Tibial artery (tissue), 4 donors: ENCODE measurements at regions not wholly inside any gene's neighbourhood (a gene's known extent, or its start where the extent isn't known, plus 50 kb on each side); places are given as distances from the start of the nearest gene placed in this dataset.
"Not testable (repeated sequence)": the region's sequence is repeated elsewhere in the genome, so short reads cannot be mapped to it uniquely, and the experiment has no call there.

Experiments used
- DNase-seq, 2 donors: peaks; one replicate each; pipeline ENCODE4 v3.0.0-alpha.2; 2019
- H3K27ac ChIP-seq, 2 donors: fragments of 200-600 bp; sonication (generic) in 1 of 2; 1 replicate in 1 of 2; 2 replicates in 1 of 2; pipeline ENCODE4 v1.5.1; 2018 to 2019; ENCODE audit warnings: mild to moderate bottlenecking in 1 of 2
- H3K27me3 ChIP-seq, 2 donors: fragments of 200-600 bp; sonication (generic) in 1 of 2; one replicate each; pipeline versions ENCODE4 v1.5.1 to v1.6.0; 2016 to 2019
- H3K36me3 ChIP-seq, 3 donors: fragments of 200-600 bp; sonication (generic) in 2 of 3; one replicate each; pipeline ENCODE4 v1.5.1; 2016 to 2019; ENCODE audit warnings: mild to moderate bottlenecking in 2 of 3
- H3K4me1 ChIP-seq, 4 donors: fragments of 200-600 bp; sonication (generic) in 2 of 4; 1 replicate in 3 of 4; 2 replicates in 1 of 4; pipeline ENCODE4 v1.5.1; 2016 to 2019
- H3K4me3 ChIP-seq, 2 donors: fragments of 200-600 bp; sonication (generic) in 1 of 2; 1 replicate in 1 of 2; 2 replicates in 1 of 2; pipeline ENCODE4 v1.5.1; 2018 to 2019; ENCODE audit warnings: mild to moderate bottlenecking in 2 of 2
- H3K9me3 ChIP-seq, 3 donors: fragments of 200-600 bp; sonication (generic) in 1 of 3; one replicate each; pipeline ENCODE4 v1.5.1; 2016 to 2019
- intact Hi-C: fragments of 100-400 bp; cut with DNase I; formaldehyde crosslinking; loops from one replicate; pipeline ENCODE4 v1.15.0; 2023; ENCODE audit warnings: low total_unique reads
- TF ChIP-seq, protein P1 (sequence below), 2 experiments: fragments of 200-600 bp in 1 of 2; fragments of 450-650 bp in 1 of 2; IDR thresholded peaks; one replicate each; pipeline ENCODE4 v1.5.1; 2017 to 2019; ENCODE audit warnings: antibody characterized with exemption in 2 of 2, mild to moderate bottlenecking in 1 of 2, moderate library complexity in 1 of 2

DNA sequence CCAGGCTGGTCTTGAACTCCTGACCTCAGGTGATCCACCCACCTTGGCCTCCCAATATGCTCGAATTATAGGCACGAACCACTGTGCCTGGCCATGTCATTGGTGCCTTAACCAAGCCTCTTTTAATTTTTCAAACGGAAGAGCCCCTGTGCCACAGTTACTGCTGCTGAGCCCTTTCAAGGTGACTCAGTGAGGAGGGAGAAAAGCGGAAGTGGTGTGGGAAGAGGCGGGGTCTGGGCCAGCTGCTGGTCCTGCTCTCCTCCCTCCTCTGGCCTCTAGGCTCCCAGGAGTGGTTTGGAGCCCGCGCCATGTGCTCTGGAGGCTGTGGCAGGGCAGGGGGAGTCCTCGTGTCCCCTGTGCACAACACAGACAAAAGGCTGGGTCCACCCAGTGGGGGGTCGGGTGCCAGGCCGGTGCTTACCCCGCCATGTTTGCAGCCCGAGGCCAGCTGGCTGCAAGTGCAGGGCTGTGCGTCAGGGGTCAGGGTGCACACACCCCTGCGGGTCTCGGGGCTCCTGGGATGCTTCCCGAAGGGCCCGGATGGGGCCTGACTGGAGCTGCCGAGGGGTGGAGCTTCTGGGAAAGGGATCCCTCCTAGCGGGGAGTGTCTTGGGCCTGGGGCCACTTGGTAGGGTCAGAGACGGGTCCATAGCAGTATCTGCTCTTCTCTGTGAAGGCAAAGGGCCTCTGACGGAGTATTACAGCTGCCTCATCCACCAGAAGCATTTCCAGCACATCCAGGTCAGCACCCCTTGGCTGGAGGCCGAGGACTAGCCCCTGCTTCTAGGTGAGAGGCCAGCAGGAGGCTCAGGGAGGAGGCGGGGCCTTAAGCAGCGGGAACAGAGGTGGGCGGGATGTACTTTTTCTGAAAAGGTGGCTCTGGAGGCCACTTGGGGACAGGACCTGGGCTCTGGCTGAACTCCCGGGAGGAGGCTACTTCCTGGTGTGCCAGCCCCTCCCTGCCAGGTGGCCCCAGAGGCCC is 100.4 kb upstream of the CCZ1B start:
- DNase-seq, intact Hi-C loops, H3K27ac ChIP-seq, H3K9me3 ChIP-seq, H3K27me3 ChIP-seq, H3K36me3 ChIP-seq, H3K4me1 ChIP-seq, H3K4me3 ChIP-seq: not testable (repeated sequence)

GRCh38 chr7:6927643-6928042 is 101.6 kb upstream of the CCZ1B start:
- H3K4me1 ChIP-seq, H3K36me3 ChIP-seq, H3K4me3 ChIP-seq, DNase-seq, intact Hi-C loops, H3K27me3 ChIP-seq, H3K9me3 ChIP-seq, H3K27ac ChIP-seq: not testable (repeated sequence)

DNA sequence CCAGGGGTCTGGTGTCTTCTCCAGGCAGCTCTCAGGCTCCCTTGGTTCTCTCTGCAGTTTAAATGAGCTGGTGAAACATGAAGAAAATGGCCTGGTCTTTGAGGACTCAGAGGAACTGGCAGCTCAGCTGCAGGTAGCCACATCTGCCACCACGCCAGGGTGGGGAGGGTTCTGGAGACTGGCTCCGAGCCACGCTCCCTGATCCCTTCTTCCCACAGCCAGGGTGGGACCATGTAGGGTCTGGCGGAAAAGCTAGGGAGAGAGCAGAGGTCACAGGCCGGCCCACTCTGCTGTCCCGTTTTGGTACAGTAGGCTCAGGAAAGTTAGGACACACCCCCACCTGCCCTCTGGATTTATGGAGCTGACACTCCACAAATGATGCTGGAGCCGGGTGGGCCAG is 103.5 kb upstream of the CCZ1B start:
- H3K36me3 ChIP-seq, H3K27me3 ChIP-seq, H3K4me1 ChIP-seq, intact Hi-C loops, DNase-seq, H3K9me3 ChIP-seq, H3K4me3 ChIP-seq, H3K27ac ChIP-seq: not testable (repeated sequence)

GRCh38 chr7:6930081-6930635 is 104.1 kb upstream of the CCZ1B start:
- H3K36me3 ChIP-seq, H3K4me1 ChIP-seq, H3K27ac ChIP-seq, H3K9me3 ChIP-seq, H3K4me3 ChIP-seq, H3K27me3 ChIP-seq, intact Hi-C loops, DNase-seq: not testable (repeated sequence)

DNA sequence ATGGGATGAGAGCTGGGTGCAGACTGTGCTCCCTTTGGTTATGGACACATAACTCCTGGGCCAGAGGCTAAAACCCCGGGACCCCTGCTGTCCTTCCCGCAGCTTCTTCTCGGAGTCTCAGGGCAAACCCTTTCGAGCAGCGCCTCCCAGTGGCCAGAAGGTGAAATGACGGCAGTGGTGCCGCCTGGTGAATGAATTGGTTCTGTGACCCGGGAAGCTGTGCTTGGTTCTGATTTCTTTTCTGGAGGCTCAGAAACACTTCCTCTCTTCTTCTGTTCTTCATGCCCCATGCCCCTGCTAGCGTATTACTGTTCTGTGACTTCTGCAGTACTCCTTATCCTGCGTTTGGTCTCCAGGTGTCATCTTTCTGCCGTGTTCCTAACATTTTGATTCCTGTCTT is 104.7 kb upstream of the CCZ1B start:
- H3K27ac ChIP-seq, H3K9me3 ChIP-seq, DNase-seq, H3K36me3 ChIP-seq, H3K4me1 ChIP-seq, H3K4me3 ChIP-seq, intact Hi-C loops, H3K27me3 ChIP-seq: not testable (repeated sequence)
- TF ChIP-seq, protein P1, sequence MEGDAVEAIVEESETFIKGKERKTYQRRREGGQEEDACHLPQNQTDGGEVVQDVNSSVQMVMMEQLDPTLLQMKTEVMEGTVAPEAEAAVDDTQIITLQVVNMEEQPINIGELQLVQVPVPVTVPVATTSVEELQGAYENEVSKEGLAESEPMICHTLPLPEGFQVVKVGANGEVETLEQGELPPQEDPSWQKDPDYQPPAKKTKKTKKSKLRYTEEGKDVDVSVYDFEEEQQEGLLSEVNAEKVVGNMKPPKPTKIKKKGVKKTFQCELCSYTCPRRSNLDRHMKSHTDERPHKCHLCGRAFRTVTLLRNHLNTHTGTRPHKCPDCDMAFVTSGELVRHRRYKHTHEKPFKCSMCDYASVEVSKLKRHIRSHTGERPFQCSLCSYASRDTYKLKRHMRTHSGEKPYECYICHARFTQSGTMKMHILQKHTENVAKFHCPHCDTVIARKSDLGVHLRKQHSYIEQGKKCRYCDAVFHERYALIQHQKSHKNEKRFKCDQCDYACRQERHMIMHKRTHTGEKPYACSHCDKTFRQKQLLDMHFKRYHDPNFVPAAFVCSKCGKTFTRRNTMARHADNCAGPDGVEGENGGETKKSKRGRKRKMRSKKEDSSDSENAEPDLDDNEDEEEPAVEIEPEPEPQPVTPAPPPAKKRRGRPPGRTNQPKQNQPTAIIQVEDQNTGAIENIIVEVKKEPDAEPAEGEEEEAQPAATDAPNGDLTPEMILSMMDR (IDR thresholded peaks at IDR 0.05), result peak in 1 of 2 experiments; percentile 39

DNA sequence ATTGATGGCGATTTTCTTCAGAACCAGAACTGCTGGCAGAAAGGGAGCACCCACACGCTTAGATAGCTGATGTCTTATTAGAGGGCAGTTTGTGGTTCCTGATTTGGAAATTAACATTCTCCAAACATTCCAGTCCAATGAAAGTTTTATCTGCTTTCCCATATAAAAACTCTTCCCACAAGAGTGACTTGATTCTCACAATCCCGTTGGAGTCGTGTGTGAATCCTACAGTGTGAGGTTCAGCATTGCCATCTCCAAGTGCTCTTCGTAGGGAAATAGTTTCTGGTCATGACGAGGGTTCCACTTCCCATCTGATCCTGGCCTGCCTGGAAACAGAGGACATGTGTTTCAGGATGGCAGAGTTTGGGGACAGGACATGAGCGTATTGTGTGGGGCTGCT is 105.4 kb upstream of the CCZ1B start:
- DNase-seq, H3K27me3 ChIP-seq, H3K4me1 ChIP-seq, H3K9me3 ChIP-seq, H3K36me3 ChIP-seq, H3K4me3 ChIP-seq, intact Hi-C loops, H3K27ac ChIP-seq: not testable (repeated sequence)

DNA sequence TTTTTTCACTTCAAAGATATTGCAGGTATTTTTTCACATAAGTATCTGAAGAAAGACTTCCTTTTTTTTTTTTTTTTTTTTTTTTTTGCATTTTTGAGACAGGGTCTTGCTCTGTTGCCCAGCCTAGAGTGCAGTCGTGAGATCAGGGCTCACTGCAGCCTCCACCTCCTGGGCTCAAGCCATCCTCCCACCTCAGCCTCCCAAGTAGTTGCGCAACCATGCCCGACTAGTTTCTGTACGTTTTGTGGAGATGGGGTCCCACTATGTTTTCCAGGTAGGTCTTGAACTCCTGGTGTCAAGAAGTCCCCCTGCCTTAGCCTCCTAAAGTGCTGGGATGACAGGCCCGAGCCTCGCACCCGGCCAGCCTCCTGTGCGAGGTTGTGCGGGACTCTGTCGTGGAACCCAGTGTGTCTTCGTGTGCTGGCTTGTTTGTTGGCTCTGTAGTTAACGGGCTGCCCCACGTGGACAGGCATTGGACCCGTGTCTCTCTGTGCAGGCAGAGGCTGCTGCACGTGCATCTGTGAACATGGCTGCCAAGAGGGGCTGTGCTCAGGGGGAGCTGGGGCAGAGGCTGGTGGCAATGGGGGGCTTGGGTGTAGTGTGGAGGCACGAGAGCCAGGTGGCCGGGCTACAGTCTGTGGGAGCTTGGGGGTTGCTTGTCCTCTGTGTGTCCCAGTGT is 108.0 kb upstream of the CCZ1B start:
- H3K36me3 ChIP-seq, H3K4me3 ChIP-seq, H3K4me1 ChIP-seq, H3K9me3 ChIP-seq, H3K27me3 ChIP-seq, DNase-seq, H3K27ac ChIP-seq, intact Hi-C loops: not testable (repeated sequence)

- Histone ChIP-seq H3K4me1 (no peaks in the 10 kb centered on the region), H3K9me3 (no peaks in the 10 kb centered on the region), H3K27me3 (no peaks in the 10 kb centered on the region), H3K27ac (no peak overlapping the region), H3K36me3 (no peaks in the 10 kb centered on the region), H3K4me3 (no peak overlapping the region)
- intact Hi-C loops, result no loop called here
- TF ChIP-seq, protein P1 (IDR thresholded peaks at IDR 0.05), result no peak
- DNase-seq, result no peak
These were observed 108.9 kb upstream of the CCZ1B start for GRCh38 chr7:6934981-6935380.

DNA sequence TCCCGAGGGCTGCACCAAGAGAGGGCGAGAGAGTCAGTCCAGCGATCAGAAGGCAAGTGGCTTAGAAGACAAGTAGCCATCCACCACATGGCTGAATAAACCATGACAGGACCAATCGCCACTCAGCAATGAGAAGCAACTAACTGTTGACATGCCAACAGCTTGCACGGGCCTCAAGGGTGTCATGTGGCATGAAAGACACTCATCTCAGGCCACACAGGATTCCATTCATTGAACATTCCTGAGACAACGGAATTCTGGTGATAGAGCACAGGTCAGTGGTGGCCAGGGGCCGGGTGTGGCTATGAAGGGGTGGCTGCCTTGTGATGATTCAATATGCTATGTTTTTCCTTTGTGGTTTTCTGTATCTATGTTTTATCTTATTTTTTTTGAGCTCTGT is 110.6 kb upstream of the CCZ1B start:
- H3K36me3 ChIP-seq, H3K27ac ChIP-seq, intact Hi-C loops, H3K4me3 ChIP-seq, DNase-seq, H3K4me1 ChIP-seq, H3K9me3 ChIP-seq, H3K27me3 ChIP-seq: not testable (repeated sequence)

DNA sequence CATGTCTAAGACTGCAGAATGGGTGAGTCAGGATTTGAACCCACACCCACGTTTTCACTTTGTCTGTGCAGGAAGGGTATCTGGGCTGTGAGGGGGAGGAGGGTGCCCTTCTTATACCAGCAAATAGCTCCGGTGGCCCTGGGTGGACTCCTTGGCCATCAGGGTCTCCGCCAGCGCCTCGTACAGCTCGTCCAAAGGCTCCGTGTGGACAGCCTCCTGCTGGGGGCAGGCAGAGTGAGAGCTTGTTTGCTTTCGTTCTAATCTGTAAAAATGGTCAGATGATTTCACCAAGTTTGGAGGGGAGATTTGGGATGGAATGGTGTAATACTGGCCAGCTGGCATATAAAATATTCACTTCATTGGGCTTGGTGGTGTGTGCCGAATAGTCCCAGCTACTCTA is 111.7 kb upstream of the CCZ1B start:
- H3K9me3 ChIP-seq, H3K27ac ChIP-seq, H3K4me1 ChIP-seq, H3K4me3 ChIP-seq, H3K27me3 ChIP-seq, DNase-seq, intact Hi-C loops, H3K36me3 ChIP-seq: not testable (repeated sequence)
